ENCODE measurements at regions not wholly inside any gene's neighbourhood (a gene's known extent, or its start where the extent isn't known, plus 50 kb on each side); places are given as distances from the start of the nearest gene placed in this dataset.

DNA sequence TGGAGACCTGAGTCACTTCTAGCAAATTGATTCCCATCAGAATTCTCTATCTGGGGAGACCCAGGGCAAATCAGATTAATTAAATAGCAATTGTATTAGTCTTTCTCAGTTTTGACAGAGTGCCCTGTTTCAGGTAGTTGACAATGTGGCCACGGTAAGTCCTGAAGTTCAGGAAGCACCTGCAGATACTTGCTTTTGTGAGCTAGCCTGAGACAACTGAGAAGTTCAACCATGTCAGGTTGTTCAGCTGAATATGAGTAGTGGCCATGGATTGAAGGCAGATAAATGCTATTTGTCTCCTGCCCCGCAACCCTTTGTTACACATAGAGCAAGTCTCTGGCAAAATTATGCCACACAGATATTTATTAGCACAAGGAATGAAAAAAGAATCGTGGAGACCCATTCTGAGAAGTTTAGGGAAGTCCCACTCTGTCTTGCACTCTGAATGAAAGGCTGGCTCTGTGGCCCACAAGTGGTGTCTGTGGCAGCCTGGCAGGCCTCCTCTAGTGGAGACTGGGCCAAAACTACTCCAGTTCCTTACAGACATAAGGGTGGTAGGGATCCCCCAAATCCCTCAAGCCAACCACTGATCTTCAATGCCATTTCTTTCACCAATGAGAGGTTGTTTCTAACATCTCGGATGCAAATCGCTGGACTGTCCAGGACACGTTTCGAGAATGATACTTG, 61.3 kb downstream of the POU3F3 start:
- H2AFZ ChIP-seq (replicated peaks) = no peak overlapping the region
- Mint-ChIP-seq H3K4me1 (no peaks in the 10 kb centered on the region), H3K36me3 (no peaks in the 10 kb centered on the region), H3K27ac (no peak overlapping the region), H3K27me3 (ENCODE audit: insufficient read depth, low read depth) (peaks cover 7% of the 10 kb centered on the region), H3K9me3 (peaks cover 2% of the 10 kb centered on the region), H3K4me3 (no peak overlapping the region)
- no peaks in the 10 kb centered on the region for H3K79me2 ChIP-seq (ENCODE audit: low read depth)
- no peak overlapping the region for H3K27ac ChIP-seq
- H3K36me3 ChIP-seq = no peaks in the 10 kb centered on the region
- TF ChIP-seq, protein P1, sequence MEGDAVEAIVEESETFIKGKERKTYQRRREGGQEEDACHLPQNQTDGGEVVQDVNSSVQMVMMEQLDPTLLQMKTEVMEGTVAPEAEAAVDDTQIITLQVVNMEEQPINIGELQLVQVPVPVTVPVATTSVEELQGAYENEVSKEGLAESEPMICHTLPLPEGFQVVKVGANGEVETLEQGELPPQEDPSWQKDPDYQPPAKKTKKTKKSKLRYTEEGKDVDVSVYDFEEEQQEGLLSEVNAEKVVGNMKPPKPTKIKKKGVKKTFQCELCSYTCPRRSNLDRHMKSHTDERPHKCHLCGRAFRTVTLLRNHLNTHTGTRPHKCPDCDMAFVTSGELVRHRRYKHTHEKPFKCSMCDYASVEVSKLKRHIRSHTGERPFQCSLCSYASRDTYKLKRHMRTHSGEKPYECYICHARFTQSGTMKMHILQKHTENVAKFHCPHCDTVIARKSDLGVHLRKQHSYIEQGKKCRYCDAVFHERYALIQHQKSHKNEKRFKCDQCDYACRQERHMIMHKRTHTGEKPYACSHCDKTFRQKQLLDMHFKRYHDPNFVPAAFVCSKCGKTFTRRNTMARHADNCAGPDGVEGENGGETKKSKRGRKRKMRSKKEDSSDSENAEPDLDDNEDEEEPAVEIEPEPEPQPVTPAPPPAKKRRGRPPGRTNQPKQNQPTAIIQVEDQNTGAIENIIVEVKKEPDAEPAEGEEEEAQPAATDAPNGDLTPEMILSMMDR (IDR thresholded peaks at IDR 0.05) = no peak
- no peak for TF ChIP-seq EZH2phosphoT487 (IDR thresholded peaks at IDR 0.05)
- no peak for TF ChIP-seq EZH2 (IDR thresholded peaks at IDR 0.05)
- H3K4me3 ChIP-seq = no peak overlapping the region
- H3K9ac ChIP-seq = no peak overlapping the region
- DNase-seq (ENCODE audit: low spot score) = no peak
- no peaks in the 10 kb centered on the region for H3K4me1 ChIP-seq
- H3K4me2 ChIP-seq = no peak overlapping the region
- no peaks in the 10 kb centered on the region for H3F3A ChIP-seq (ENCODE audit: low read depth)
- H3K9me3 ChIP-seq (ENCODE audit: low read depth) = no peaks in the 10 kb centered on the region
- H3K27me3 ChIP-seq = no peaks in the 10 kb centered on the region
- no peaks in the 10 kb centered on the region for H4K20me1 ChIP-seq (ENCODE audit: low read depth)

DNA sequence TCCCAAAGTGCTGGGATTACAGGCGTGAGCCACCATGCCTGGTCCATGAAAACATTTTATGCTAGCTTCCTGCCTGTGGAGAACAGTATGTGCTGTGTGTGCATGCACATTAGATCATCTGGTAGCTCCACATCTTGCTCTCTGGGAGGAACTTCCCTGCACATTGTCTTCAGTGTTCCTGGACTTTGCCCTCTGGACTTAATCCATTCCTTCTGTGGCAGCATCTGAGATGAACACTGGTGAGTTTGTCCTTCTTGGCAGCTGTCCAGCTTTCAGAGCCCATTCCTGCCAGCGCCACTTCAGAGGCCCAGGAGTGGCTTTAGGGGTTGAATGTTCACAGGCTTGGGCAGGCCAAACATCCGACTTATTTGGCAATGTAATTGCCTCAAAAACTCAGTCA, 65.2 kb downstream of the POU3F3 start:
- Histone ChIP-seq H3K27me3 (no peaks in the 10 kb centered on the region), H3K79me2 (ENCODE audit: low read depth) (no peaks in the 10 kb centered on the region), H3K4me2 (no peak overlapping the region), H3K9ac (no peak overlapping the region), H3K4me1 (no peaks in the 10 kb centered on the region), H3F3A (ENCODE audit: low read depth) (no peaks in the 10 kb centered on the region), H3K27ac (no peak overlapping the region), H2AFZ (replicated peaks) (no peak overlapping the region), H3K4me3 (no peak overlapping the region), H3K9me3 (ENCODE audit: low read depth) (no peaks in the 10 kb centered on the region), H3K36me3 (no peaks in the 10 kb centered on the region), H4K20me1 (ENCODE audit: low read depth) (no peaks in the 10 kb centered on the region)
- Mint-ChIP-seq H3K4me1 (no peaks in the 10 kb centered on the region), H3K9me3 (peaks cover 8% of the 10 kb centered on the region), H3K36me3 (no peaks in the 10 kb centered on the region), H3K4me3 (no peak overlapping the region), H3K27ac (no peak overlapping the region), H3K27me3 (ENCODE audit: insufficient read depth, low read depth) (peaks cover 3% of the 10 kb centered on the region)
- DNase-seq (ENCODE audit: low spot score) = no peak
- TF ChIP-seq, protein P1 (IDR thresholded peaks at IDR 0.05) = no peak
- no peak for TF ChIP-seq EZH2phosphoT487 (IDR thresholded peaks at IDR 0.05)
- TF ChIP-seq EZH2 (IDR thresholded peaks at IDR 0.05) = no peak

DNA sequence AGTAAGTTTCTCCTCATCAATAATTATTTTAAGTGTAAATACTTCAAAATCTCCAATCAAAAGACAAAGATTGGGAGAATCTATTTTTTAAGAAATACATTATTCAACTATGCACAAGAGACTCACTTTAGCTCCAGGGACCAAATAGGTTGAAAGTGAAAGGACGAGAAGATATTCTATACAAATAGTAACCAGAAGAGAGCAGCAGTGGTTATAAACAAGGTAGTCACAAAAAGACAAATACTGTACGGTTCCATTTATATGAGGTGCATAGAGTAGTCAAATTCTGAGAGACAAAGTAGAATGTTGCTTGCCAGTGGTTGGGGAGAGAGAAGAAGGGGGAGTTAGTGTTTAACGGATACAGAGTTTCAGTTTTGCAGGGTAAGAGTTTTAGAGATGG, 69.8 kb downstream of the POU3F3 start:
- Histone ChIP-seq H2AFZ (replicated peaks) (no peak overlapping the region), H3K9me3 (ENCODE audit: low read depth) (no peaks in the 10 kb centered on the region), H3K27ac (no peak overlapping the region), H3K9ac (no peak overlapping the region), H3K36me3 (no peaks in the 10 kb centered on the region), H3K27me3 (no peaks in the 10 kb centered on the region), H4K20me1 (ENCODE audit: low read depth) (no peaks in the 10 kb centered on the region), H3K4me2 (no peak overlapping the region), H3K4me3 (no peak overlapping the region), H3K4me1 (no peaks in the 10 kb centered on the region), H3F3A (ENCODE audit: low read depth) (no peaks in the 10 kb centered on the region), H3K79me2 (ENCODE audit: low read depth) (no peaks in the 10 kb centered on the region)
- Mint-ChIP-seq H3K27ac (no peak overlapping the region), H3K9me3 (peaks cover 8% of the 10 kb centered on the region), H3K4me1 (no peaks in the 10 kb centered on the region), H3K36me3 (no peaks in the 10 kb centered on the region), H3K27me3 (ENCODE audit: insufficient read depth, low read depth) (peaks cover 4% of the 10 kb centered on the region), H3K4me3 (no peak overlapping the region)
- TF ChIP-seq EZH2 (IDR thresholded peaks at IDR 0.05) (no peak), EZH2phosphoT487 (IDR thresholded peaks at IDR 0.05) (no peak)
- TF ChIP-seq, protein P1 (IDR thresholded peaks at IDR 0.05) = no peak
- no peak for DNase-seq (ENCODE audit: low spot score)
